Ovary (tissue), 7 donors: ENCODE measurements at regions not wholly inside any gene's neighbourhood (a gene's known extent, or its start where the extent isn't known, plus 50 kb on each side); places are given as distances from the start of the nearest gene placed in this dataset.

Experiments used
- DNase-seq, 5 donors: peaks; one replicate each; pipeline ENCODE4 v3.0.0-alpha.2; 2019 to 2020
- H3K27ac ChIP-seq, 2 donors: fragments of 200-600 bp; one replicate each; pipeline versions ENCODE4 v1.5.1 to v1.8.0; 2019 to 2022
- H3K27me3 ChIP-seq: fragments of 200-600 bp; one replicate; pipeline ENCODE4 v1.8.0; 2022
- H3K36me3 ChIP-seq: fragments of 200-600 bp; sonication (generic); one replicate; pipeline ENCODE4 v1.5.1; 2019
- H3K4me1 ChIP-seq: one replicate; pipeline ENCODE4 v1.8.1; 2013; ENCODE audit warnings: mild to moderate bottlenecking, moderate library complexity; ENCODE audit not compliant: insufficient read depth
- H3K4me3 ChIP-seq: fragments of 200-600 bp; sonication (generic); one replicate; pipeline ENCODE4 v1.5.1; 2017
- H3K9me3 ChIP-seq, 2 donors: fragments of 200-600 bp in 1 of 2; sonication (generic) in 1 of 2; one replicate each; pipeline versions ENCODE4 v1.5.1 to v1.8.1; 2013 to 2019; ENCODE audit warnings: mild to moderate bottlenecking in 1 of 2, moderate library complexity in 1 of 2
- CTCF ChIP-seq, 3 donors: fragments of 450-650 bp in 2 of 3; fragments of 200-600 bp in 1 of 3; IDR thresholded peaks; one replicate each; pipeline versions ENCODE4 v1.5.1 to v1.8.0; 2016 to 2022; ENCODE audit warnings: antibody characterized with exemption in 3 of 3, mild to moderate bottlenecking in 1 of 3
- EP300 ChIP-seq: sonication (generic); formaldehyde crosslinking; IDR thresholded peaks from one replicate; pipeline ENCODE4 v1.6.1; 2017; ENCODE audit warnings: antibody characterized with exemption
- POLR2A ChIP-seq: fragments of 450-650 bp; IDR thresholded peaks from one replicate; pipeline ENCODE4 v1.6.1; 2017; ENCODE audit warnings: antibody characterized with exemption, mild to moderate bottlenecking, moderate library complexity
- WGBS, 3 donors: extraction: QIAGEN DNeasy Blood & Tissue Kit in 1 of 3; methylation state at CpG; one replicate each; pipeline versions ENCODE4 v1.1.5 to v1.1.7; 2013 to 2017; 5-methylcytosine and 5-hydroxymethylcytosine counted together
- intact Hi-C, 4 donors: fragments of 100-400 bp; cut with DNase I; formaldehyde crosslinking; loops; one replicate each; pipeline versions ENCODE4 v1.11.0 to v1.15.1; 2022 to 2023
- donor health status: DM: no; HTN: no; CAD: no; lungs with moderate emphysema.
- donor health status: DM: no; HTN: no; CAD: no.
- donor health status: Bipolar disorder and iron deficiency.
- donor health status: DM: no; HTN: no; CAD: no.
- donor health status: DM: yes; HTN: yes; CAD: no.

- Histone ChIP-seq H3K9me3 (no peaks in the 10 kb centered on the region), H3K27ac (no peak overlapping the region), H3K4me3 (no peak overlapping the region), H3K36me3 (no peaks in the 10 kb centered on the region), H3K27me3 (no peaks in the 10 kb centered on the region), H3K4me1 (no peaks in the 10 kb centered on the region)
- no peak for DNase-seq
- TF ChIP-seq CTCF (IDR thresholded peaks at IDR 0.05) (no peak), POLR2A (no peak), EP300 (no peak)
- 76 to 94% (median 87%) methylated on average over 2 of the region's 2 CpGs for WGBS, 3 donors
- intact Hi-C loops, result no loop called here
Observed at GRCh38 chr3:72669224-72669623, 179.0 kb downstream of the SHQ1 start.

DNA sequence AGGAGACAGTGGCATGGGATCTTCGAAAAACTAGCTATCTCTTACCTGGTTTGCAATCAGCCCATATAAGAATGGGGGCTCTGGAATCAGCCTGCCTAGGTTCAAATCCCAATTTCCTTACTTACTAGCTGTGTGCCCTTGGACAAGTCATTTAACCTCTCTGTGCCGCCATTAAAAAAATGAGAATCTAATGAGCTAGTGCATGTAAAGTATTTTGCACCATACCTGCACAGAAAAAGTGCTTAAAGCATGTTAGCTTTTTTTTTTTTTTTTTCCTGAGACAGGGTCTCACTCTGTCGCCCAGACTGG is 181.8 kb downstream of the SHQ1 start:
- 83 to 86% (median 84%) methylated on average over 3 of the region's 3 CpGs for WGBS, 3 donors
- TF ChIP-seq CTCF (IDR thresholded peaks at IDR 0.05) (no peak), EP300 (no peak), POLR2A (no peak)
- no peak overlapping the region for H3K27ac ChIP-seq
- no peaks in the 10 kb centered on the region for H3K36me3 ChIP-seq
- no peaks in the 10 kb centered on the region for H3K4me1 ChIP-seq
- H3K9me3 ChIP-seq, result no peaks in the 10 kb centered on the region
- no peaks in the 10 kb centered on the region for H3K27me3 ChIP-seq
- no peak overlapping the region for H3K4me3 ChIP-seq
- no peak for DNase-seq
- intact Hi-C loops, result no loop called here

GRCh38 chr3:72665701-72666446 is 182.4 kb downstream of the SHQ1 start:
- 76 to 80% (median 77%) methylated on average over 13 of the region's 13 CpGs for WGBS, 3 donors
- no peak for DNase-seq

GRCh38 chr3:72665103-72665502 is 183.1 kb downstream of the SHQ1 start:
- Histone ChIP-seq H3K27me3 (no peaks in the 10 kb centered on the region), H3K27ac (no peak overlapping the region), H3K4me3 (no peak overlapping the region), H3K36me3 (no peaks in the 10 kb centered on the region), H3K9me3 (no peaks in the 10 kb centered on the region), H3K4me1 (no peaks in the 10 kb centered on the region)
- intact Hi-C loops, result no loop called here
- 84 to 92% (median 90%) methylated on average over 4 of the region's 4 CpGs for WGBS, 3 donors
- TF ChIP-seq EP300 (no peak), POLR2A (no peak), CTCF (IDR thresholded peaks at IDR 0.05) (no peak)
- DNase-seq, result no peak

More at GRCh38 chr3:72665701-72666446, 182.4 kb downstream of the SHQ1 start:
- TF ChIP-seq POLR2A (no peak), EP300 (no peak), CTCF (IDR thresholded peaks at IDR 0.05) (no peak)
- no peaks in the 10 kb centered on the region for H3K36me3 ChIP-seq
- H3K4me1 ChIP-seq, result no peaks in the 10 kb centered on the region
- no peak overlapping the region for H3K4me3 ChIP-seq
- intact Hi-C loops, result no loop called here
- no peak overlapping the region for H3K27ac ChIP-seq
- H3K27me3 ChIP-seq, result no peaks in the 10 kb centered on the region
- no peaks in the 10 kb centered on the region for H3K9me3 ChIP-seq
